NCI-H1694 (cell line): ENCODE measurements at regions not wholly inside any gene's neighbourhood (a gene's known extent, or its start where the extent isn't known, plus 50 kb on each side); places are given as distances from the start of the nearest gene placed in this dataset.
A peak's percentile ranks its signal among the peaks of the same experiment; 100 is the strongest.

ENCODE experiments used
- DNase-seq: peaks from one replicate; lab custom pipeline; 2025; lab: John Stamatoyannopoulos, UW

GRCh38 chr2:16615687-16616615 lies 49.7 kb downstream of the CYRIA start:
- DNase-seq, result no peak

GRCh38 chr2:16615246-16615645 lies 50.4 kb downstream of the CYRIA start:
- no peak for DNase-seq

GRCh38 chr2:16614314-16614860 lies 51.2 kb downstream of the CYRIA start:
- DNase-seq, result no peak

- DNase-seq, result no peak
Observed at GRCh38 chr2:16613539-16614011, 52.1 kb downstream of the CYRIA start.

GRCh38 chr2:16612490-16612889 lies 53.1 kb downstream of the CYRIA start:
- no peak for DNase-seq

GRCh38 chr2:16609786-16610185 lies 55.8 kb downstream of the CYRIA start:
- DNase-seq, result no peak

- peak; percentile 78 for DNase-seq
Observed at GRCh38 chr2:16608661-16609643, 56.7 kb downstream of the CYRIA start.

GRCh38 chr2:16607301-16607700 lies 58.3 kb downstream of the CYRIA start:
- no peak for DNase-seq

- DNase-seq, result no peak
Observed at GRCh38 chr2:16604236-16604635, 61.4 kb downstream of the CYRIA start.

GRCh38 chr2:16591370-16591933 lies 74.2 kb downstream of the CYRIA start:
- no peak for DNase-seq

GRCh38 chr2:16589465-16589864 lies 76.2 kb downstream of the CYRIA start:
- DNase-seq, result no peak

GRCh38 chr2:16588565-16588964 lies 77.1 kb downstream of the CYRIA start:
- DNase-seq, result no peak

- DNase-seq, result no peak
Observed at GRCh38 chr2:16587601-16588000, 78.0 kb downstream of the CYRIA start.

GRCh38 chr2:16584824-16585540 lies 80.7 kb downstream of the CYRIA start:
- no peak for DNase-seq

GRCh38 chr2:16584084-16584483 lies 81.5 kb downstream of the CYRIA start:
- no peak for DNase-seq

- DNase-seq, result no peak
Observed at GRCh38 chr2:16581241-16581640, 84.4 kb downstream of the CYRIA start.

GRCh38 chr2:16578081-16578480 lies 87.6 kb downstream of the CYRIA start:
- DNase-seq, result no peak

- DNase-seq, result no peak
Observed at GRCh38 chr2:16570516-16570915, 95.1 kb downstream of the CYRIA start.

GRCh38 chr2:16568998-16569784 lies 96.4 kb downstream of the CYRIA start:
- DNase-seq, result no peak

GRCh38 chr2:16566701-16567100 lies 98.9 kb downstream of the CYRIA start:
- DNase-seq, result no peak
